ENCODE measurements at regions not wholly inside any gene's neighbourhood (a gene's known extent, or its start where the extent isn't known, plus 50 kb on each side); places are given as distances from the start of the nearest gene placed in this dataset.
"Not testable (repeated sequence)": the region's sequence is repeated elsewhere in the genome, so short reads cannot be mapped to it uniquely, and the experiment has no call there.

DNA sequence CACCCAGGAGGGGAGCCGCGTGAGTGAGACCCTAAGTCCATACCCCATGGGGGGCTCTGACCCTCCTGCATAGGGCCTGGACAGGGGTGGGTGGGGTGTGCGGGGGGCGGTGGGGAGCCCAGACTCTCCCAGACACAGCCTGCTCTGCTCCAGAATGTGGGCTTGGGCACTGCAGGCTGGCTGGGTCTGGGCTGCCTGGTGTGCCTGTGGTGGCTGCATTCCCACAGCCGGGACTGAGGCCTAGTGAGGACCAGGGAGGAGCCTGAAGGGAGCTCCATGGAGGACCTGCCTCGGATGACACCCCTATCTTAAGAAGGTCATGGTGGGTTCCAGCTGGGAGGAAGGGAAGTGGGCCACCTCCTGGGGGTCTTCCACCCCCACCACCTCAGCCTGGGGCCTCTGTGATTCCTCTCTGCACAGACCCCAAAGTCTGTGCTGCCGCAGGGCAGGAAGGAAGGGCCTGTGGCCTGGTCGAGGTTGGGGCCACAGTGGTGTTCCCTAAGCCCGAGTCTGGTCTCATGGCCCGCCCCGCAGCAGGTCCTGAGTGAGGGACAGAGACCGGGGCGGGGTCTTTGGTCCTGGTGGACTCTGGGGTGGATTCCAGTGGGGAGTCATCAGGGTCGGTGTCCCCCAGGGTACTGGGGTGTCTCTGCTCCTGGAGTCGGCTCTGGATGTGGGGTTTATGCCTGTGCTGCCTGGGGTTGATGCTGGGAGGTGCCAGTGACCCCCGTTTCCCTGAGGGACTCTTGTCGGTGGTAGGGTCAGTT, 392.3 kb downstream of the TMEM121 start:
- no peak for DNase-seq (ENCODE audit: low read depth in 4 of 4, low spot score in 3 of 4)

GRCh38 chr14:105919458-105920150, 393.2 kb downstream of the TMEM121 start:
- DNase-seq (ENCODE audit: low read depth in 4 of 4, low spot score in 3 of 4), result no peak

GRCh38 chr14:105920151-105920700, 393.8 kb downstream of the TMEM121 start:
- DNase-seq (ENCODE audit: low read depth in 4 of 4, low spot score in 3 of 4), result not testable (repeated sequence)

DNA sequence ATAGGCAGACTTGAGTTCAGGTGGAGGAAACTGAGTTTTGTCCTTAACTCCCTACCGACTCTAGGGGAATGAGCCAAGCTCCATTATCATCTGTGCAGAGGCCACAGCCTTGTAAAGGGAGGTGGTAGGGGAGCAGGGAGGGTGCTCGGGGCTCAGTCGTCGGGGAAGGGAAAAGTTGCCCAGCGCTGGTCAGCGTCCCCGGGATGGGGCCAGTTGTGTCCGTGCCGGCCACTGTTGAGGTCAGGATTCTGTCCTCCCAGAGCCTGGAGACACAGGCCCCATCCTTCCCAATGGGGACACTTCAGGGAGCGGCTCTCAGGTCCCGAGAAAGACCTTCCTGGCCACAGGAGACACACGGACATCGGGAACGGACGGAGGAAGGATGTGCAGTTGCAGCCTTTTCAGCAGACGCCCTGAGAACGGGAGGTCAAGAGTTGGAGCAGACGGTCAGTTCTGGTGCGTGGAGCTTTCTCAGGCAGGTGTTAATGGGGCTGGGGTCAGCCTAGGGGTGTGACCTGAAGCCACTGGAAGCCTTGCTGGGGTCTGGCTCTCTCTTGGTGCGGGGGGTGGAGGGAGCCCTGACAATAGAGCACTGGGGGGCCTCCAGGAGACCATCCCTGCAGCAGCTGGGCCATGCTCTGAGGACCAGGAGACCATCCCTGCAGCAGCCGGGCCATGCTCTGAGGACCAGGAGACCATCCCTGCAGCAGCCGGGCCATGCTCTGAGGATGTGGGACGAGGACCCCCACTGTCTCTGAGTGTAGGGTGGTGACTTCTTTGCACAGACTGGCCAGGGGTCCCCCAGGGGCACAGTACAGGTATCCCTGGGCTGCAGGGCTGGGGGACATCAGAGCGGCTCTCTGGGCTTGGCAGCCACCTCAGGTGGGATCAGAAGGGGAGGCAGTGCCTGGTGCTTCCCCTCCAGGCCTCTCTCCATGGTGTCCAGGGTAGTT, 394.7 kb downstream of the TMEM121 start:
- not testable (repeated sequence) for DNase-seq (ENCODE audit: low read depth in 4 of 4, low spot score in 3 of 4)

GRCh38 chr14:105921781-105922180, 395.4 kb downstream of the TMEM121 start:
- DNase-seq (ENCODE audit: low read depth in 4 of 4, low spot score in 3 of 4), result not testable (repeated sequence)

DNA sequence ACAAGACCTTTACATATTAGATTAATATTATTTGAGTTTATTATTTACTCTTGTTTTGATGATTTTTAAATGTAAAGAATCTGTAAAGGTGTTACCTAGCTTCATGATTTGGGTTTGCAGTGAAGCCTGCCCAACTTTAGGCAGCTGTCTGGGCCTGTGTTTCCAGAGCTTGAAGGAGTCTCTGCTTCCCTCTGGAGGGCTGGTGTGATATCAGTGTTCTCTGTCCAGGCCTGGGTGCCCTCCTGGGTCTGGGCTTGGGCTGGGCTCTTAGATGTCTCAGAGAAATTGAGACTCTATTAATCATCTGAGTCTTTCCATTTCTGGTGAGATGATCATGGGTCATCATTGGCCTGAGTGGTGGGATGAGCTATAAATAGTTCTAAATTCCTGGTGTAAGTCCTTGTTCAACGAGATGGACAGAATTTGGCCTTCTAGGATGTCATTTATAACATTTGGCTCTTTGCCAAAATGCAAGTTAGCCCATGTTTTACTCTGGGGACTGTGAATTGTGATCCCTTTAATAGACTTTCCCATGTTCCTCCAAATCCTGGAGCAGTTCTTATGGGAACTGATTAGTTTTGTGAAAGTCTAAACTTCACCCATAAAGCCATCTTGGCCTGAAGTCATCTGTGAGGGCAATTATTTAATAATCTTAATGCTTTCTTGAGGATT, 397.3 kb downstream of the TMEM121 start:
- DNase-seq (ENCODE audit: low read depth in 4 of 4, low spot score in 3 of 4), result not testable (repeated sequence)

GRCh38 chr14:105924951-105925591, 398.7 kb downstream of the TMEM121 start:
- DNase-seq (ENCODE audit: low read depth in 4 of 4, low spot score in 3 of 4), result no peak

DNA sequence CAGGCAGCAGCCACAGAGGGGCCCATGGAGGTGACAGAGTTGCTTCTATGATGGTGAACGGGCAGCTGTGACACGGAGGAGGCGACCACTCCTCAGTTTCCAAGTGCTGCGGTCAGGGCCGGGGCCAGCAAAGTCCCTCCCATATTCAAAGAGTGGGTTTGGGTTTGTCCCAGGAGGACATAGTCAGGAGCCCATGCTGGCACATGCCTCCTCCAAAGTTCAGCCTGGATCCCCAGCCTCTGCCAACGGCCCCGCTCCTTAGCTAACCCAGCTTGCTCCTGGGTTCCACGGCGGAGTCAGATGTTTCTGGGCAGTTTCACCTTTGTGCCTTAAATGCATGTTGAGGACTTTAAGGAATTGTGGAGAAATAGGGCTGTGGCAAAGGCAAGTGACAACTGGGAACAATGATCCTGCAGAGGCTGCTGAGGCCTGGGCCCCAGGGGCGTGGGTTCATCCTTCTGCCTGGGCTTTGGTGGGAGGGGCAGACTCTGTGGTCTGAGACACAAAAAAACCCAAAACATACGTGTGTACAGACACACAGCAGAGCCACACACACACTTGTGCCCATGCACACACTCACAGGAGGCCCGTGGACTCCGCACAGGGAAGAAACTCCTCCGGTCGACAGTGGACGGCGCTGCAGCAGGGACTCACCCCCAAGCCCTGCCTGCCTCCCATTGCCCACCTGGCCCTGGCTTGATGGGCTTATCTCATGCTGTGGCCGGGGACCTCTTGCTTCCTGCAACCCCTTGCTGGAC, 399.4 kb downstream of the TMEM121 start:
- no peak for DNase-seq (ENCODE audit: low read depth in 4 of 4, low spot score in 3 of 4)

DNA sequence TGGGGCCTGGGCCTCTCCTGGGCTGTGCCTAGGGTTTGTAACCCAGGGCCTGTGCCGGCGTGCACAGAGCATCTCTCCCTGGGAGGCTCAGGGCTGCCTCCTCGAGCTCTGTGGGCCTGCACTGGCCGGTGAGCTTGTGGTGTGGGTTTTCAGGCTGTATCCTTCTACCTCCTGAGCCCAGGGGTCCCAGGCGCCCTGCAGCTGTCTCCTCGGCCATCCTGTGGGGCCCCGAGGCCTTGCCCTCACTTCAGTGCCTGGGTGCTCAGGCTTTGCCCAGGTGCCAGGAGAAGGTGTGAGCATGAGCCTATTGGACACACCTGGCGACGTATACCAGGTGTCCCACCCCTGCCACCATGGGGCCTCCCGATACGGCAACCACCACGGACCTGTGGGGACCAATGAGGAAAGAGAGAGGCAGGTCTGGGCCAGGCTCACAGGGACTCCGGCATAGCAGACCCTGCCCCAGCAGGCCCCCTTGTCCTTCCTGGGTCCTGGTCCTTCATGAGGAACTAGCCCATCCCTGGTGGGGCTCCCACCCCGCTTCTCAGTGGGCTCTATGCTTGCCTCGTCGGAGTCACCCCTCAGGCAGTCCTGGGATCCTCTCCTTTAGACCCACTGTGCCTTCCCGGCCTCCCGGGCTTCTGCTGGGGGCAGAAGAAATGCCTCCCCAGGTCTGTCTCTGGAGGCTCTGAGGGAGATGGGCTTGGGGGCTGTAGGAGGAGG, 400.2 kb downstream of the TMEM121 start:
- DNase-seq (ENCODE audit: low read depth in 4 of 4, low spot score in 3 of 4), result no peak

- no peak for DNase-seq (ENCODE audit: low read depth in 4 of 4, low spot score in 3 of 4)
Measured at GRCh38 chr14:105927096-105928060, 401.0 kb downstream of the TMEM121 start.

- not testable (repeated sequence) for DNase-seq (ENCODE audit: low read depth in 4 of 4, low spot score in 3 of 4)
Measured at GRCh38 chr14:105928171-105929111, 402.1 kb downstream of the TMEM121 start.

GRCh38 chr14:105929327-105930081, 403.1 kb downstream of the TMEM121 start:
- DNase-seq (ENCODE audit: low read depth in 4 of 4, low spot score in 3 of 4), result no peak

GRCh38 chr14:105930572-105930971, 404.2 kb downstream of the TMEM121 start:
- DNase-seq (ENCODE audit: low read depth in 4 of 4, low spot score in 3 of 4), result no peak

DNA sequence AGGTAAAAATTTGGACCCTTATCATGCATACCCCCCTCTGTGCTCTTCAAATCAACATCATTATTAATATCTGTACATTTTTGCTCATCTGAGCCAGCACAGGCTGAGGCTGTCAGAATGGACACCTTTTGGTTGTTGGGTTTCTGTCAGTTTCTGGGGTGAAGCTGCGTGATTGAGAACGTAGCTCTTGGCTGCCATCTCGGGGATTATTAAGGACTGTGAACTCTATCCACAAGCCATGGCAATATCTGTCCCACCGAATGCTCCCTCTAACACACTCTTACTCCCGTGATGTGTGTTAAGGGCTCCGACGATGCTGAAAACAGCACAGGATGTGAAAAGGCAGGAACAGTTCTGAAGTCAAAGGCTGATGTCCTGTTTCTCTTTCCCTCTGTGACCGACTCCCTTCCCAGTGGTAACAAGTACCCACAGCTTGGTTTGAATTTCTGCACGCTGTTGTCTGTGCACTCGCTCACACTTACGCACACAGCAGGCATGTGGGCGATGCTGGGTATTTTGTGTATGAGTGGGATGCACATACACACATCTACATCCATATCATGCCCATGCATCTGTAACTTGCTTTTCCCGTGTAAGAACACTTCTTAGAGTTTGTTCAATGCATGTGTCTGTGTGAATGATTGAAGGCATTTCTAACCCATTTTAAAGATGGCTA, 405.6 kb downstream of the TMEM121 start:
- DNase-seq (ENCODE audit: low read depth in 4 of 4, low spot score in 3 of 4), result no peak

- no peak for DNase-seq (ENCODE audit: low read depth in 4 of 4, low spot score in 3 of 4)
Measured at GRCh38 chr14:105933238-105933637, 406.9 kb downstream of the TMEM121 start.
